Umbilical cord (tissue), 1 donor: ENCODE measurements at regions not wholly inside any gene's neighbourhood (a gene's known extent, or its start where the extent isn't known, plus 50 kb on each side); places are given as distances from the start of the nearest gene placed in this dataset.

Source experiments
- DNase-seq: peaks from one replicate; pipeline ENCODE4 v3.0.0-alpha.2; 2015; ENCODE audit warnings: low spot score

DNA sequence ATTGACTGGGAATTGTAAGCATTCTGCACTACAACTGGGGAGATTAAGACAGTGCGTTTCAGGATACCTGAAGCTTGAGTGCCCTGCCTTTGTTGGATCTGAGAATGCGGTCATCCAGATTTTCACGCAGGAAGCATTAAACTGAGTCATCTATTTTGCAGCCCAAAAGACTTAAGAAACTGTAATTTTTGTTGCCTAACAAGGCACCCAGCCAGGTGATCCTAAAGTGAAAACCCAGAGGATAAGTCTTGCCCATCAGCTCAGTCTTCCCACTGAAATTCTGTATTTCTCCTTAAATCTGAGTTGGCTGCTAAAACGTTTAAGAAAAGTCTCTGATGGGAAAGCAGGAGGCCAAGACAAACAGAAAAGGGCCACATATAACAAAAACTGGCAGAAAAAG is 242.5 kb upstream of the TMCO5A start:
- no peak for DNase-seq

- no peak for DNase-seq
Measured at GRCh38 chr15:37693926-37694325, 240.5 kb upstream of the TMCO5A start.

- no peak for DNase-seq
Measured at GRCh38 chr15:37695719-37696118, 238.7 kb upstream of the TMCO5A start.

DNA sequence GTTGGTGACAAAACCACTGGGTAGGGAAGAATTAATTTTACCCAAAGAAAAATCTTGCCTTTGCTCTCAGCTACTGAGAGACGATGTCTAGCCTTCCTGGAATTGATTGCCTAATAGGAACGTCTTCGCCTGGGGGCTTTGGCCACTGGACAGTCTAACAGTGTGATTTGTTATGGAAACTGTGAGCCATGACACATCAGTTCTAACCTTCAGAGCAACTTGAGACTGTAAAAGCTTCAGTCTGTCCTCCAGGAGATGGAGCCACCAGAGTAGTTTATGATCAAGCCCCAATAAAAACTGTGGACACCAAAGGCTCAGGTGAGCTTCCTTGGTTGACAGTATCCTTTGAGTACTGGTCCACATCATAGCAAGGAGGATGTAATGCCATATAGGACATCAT is 235.8 kb upstream of the TMCO5A start:
- no peak for DNase-seq

GRCh38 chr15:37701230-37701629 is 233.2 kb upstream of the TMCO5A start:
- no peak for DNase-seq

- DNase-seq = no peak
Measured at GRCh38 chr15:37709669-37710068, 224.8 kb upstream of the TMCO5A start.

GRCh38 chr15:37715101-37715500 is 219.3 kb upstream of the TMCO5A start:
- no peak for DNase-seq

DNA sequence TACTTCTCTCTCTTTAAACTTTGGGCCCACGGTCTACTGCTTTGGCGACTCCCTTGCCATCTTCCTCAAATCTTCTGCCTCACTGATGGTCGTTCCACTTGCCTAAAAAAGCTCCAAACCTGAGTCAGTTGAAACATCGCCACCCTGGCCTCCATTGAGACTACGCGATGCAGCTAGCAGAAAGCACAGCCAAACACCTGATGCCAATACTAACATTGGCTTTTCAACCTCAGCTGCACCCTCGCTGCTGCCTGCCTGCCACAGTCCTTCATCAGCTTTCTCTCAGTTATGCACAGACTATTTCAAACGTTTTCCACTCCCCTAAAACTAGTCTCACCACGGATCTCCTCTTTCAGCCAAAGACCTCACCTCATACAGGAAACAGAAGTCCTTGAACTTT is 214.2 kb upstream of the TMCO5A start:
- no peak for DNase-seq

- DNase-seq = no peak
Measured at GRCh38 chr15:37731146-37731746, 203.2 kb upstream of the TMCO5A start.

DNA sequence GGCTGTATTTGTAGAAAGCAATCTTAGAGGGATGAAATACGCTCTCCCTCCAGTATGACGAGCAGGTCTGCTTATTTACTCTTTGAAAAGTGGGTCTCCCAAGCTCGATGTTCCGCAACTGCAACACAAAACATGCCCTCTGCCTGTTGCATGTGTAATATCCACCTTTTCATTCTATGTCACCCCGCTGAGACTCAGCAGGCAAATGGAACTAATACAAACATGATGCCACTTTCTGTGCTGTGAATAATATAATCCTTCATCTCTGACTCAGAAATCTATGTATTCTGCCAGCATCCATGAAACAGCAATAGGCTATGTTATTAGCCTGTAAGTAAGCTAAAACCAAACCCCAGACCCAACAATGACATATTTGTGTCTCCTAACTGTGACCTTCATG is 200.8 kb upstream of the TMCO5A start:
- no peak for DNase-seq

- no peak for DNase-seq
Measured at GRCh38 chr15:37740623-37741141, 193.8 kb upstream of the TMCO5A start.

GRCh38 chr15:37743826-37744225 is 190.6 kb upstream of the TMCO5A start:
- DNase-seq = no peak

DNA sequence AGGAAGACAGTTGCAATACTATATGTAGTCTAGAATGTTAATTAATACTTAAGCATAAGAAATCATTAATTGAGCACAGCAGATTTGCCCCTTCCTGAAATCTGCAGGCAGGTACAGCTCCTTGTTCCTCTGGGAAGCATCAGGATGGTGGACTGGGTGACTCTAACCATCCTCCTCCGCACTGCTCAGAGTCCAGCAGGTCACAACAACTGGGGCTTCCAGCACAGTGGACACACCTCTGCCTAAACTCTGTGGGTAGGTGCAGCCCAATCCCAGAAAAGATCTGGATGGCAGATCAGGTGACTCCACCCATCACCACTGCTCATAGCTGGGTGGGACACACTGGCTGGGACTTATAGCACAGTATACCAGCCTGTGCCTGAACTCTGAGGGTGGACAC is 189.9 kb upstream of the TMCO5A start:
- no peak for DNase-seq

DNA sequence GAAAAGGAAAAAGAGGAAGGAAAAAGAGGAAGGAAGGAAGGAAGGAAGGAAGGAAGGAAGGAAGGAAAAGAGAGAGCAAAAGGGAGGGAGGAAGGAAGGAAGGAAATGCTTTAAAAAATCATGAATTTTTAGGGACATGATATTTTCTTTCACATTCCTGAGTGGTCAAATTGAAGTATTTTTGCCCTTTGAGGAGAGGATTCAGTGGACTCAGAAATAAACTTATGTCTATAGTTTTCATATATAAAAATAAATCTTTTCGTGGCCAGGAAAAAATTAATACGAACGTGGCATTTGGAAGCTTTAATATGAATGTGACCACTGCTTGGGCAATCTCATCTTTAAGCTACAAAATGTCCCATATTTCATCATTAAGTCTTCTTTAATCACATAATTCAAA is 183.0 kb upstream of the TMCO5A start:
- no peak for DNase-seq

- no peak for DNase-seq
Measured at GRCh38 chr15:37756407-37756806, 178.0 kb upstream of the TMCO5A start.

DNA sequence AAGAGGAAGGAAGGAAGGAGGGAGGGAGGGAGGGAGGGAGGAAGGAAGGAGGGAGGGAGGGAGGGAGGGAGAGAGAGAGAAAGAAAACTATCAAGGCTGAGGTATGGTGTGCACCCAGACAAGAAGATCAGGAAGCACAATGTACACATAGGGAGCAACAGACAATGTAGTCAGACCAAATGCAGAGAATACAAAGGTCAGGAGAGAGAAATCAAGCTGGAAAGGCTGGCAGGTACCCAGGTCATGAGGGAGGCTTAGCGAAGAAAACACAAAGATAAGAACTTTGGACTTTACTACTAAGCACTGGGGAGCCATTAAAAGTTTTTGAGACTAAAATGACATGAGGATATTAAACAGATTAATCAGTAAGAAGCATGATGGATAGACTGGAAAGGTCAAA is 176.0 kb upstream of the TMCO5A start:
- DNase-seq = no peak

DNA sequence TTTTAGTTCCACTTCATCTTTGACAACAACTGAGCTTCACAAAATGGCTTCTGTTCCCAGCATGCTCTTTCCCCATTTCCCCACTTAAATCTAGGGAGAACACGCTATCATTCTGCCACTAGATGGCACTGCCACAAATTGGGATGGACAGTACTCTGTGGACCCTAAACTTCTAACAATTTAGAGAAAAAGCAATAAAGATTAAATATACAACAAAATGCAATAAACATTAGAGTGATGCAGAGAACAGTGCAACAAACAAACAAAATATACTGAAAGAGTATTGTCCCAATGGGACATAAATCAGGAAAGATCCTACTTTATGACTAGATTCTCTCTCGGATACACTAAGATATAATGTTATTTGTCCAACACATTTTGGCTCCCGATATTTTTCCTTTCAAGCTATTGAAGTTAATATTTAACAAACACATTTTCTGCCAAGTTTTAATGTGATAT is 169.7 kb upstream of the TMCO5A start:
- peak; percentile 20 for DNase-seq

GRCh38 chr15:37765786-37766185 is 168.7 kb upstream of the TMCO5A start:
- no peak for DNase-seq

GRCh38 chr15:37767841-37768455 is 166.5 kb upstream of the TMCO5A start:
- DNase-seq = no peak

DNA sequence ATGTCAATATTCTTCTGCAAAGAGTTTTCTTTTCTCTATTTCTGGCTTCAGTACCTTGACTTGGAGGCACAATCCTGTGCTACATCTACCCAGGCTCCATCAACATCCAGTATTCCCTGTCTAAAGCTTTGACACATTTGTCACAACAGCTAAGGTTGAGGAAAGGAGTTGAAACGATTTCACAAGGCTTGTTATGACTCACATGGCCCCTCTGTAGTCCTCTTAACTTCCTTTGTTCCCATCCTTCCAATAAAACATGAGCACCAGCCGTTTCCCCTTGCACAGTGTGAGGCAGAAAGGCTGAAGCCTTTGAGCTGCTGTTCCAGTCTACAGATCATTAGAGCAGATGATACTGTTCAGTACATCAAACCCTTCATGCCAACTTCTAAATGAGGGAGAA is 163.0 kb upstream of the TMCO5A start:
- no peak for DNase-seq

GRCh38 chr15:37773111-37773860 is 161.2 kb upstream of the TMCO5A start:
- DNase-seq = peak; percentile 5

DNA sequence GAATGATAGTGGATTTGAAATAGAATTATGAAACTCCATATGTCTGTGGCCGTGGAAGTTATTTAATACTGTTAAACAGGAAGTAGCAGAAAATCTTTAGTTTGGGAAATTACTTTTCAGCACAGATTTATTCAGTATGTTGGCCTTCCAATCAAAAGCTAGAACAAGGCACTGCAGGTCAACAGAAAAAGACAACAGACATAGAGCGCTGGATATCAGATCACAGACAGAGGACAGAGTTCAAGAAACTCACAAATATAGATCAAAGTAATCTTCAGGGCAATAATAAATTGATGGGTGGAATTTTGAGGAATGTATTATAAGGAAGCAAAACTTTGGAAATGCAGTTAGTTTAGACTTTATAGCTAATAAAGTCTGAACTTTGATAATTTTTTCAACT is 159.5 kb upstream of the TMCO5A start:
- no peak for DNase-seq

DNA sequence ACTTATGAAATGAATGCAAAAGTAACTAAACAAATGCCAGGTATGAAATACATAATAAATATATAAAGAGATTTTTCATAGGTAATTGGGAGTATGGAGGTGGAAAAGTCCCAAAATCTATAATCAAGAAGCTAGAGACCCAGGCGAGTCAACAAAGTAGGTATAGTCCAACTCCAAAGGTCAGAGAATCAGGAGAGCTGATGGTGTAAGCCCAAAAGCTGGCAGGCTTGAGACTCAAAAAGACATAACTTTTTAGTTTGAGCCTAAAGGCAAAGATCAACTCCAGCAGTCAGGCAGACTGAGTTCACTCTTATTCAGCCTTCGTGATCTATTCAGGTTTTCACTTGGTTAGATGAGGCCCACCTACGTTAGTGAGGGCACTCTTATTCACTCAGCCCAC is 157.4 kb upstream of the TMCO5A start:
- no peak for DNase-seq
